ENCODE measurements at regions not wholly inside any gene's neighbourhood (a gene's known extent, or its start where the extent isn't known, plus 50 kb on each side); places are given as distances from the start of the nearest gene placed in this dataset.

DNA sequence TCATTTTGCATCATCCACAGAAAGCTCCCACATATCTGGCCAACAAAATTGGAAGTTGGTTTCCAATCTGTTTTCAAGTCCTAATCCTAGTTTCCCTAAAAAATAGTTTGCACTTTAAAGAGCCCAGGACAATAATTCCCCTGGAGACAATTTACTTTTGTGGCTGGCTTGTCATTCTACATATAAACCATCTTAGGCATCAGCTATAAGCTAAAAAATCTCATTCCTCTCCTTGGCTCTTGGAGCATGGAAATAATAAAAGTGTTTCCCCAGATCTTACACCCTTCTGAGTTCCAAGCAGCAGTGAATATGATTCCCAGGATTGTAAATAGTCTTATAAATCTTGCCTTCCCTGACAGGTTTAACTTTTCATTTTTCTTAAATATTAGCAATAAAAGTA, 89.1 kb upstream of the NUDT4 start:
- H4K20me1 ChIP-seq (ENCODE audit: insufficient read depth), result no peaks in the 10 kb centered on the region
- no peaks in the 10 kb centered on the region for H3K36me3 ChIP-seq (replicated peaks in 1 of 2; ENCODE audit: control insufficient read depth in 1 of 2, insufficient read depth in 2 of 2, low read length in 1 of 2)
- DNase-seq, result no peak
- no peak overlapping the region for H3K27ac ChIP-seq (ENCODE audit: low read depth in 2 of 2, low read length in 1 of 2)
- ChIA-PET POLR2A (no interaction called here), CTCF (no interaction called here)
- no peak overlapping the region for H3K4me3 ChIP-seq (ENCODE audit: low read depth in 2 of 2, low read length in 1 of 2)
- no peak overlapping the region for H3K4me2 ChIP-seq
- no peaks in the 10 kb centered on the region for H3K27me3 ChIP-seq (ENCODE audit: insufficient read depth)
- H3K9ac ChIP-seq, result no peak overlapping the region
- H3K79me2 ChIP-seq (ENCODE audit: insufficient read depth), result no peaks in the 10 kb centered on the region
- no peaks in the 10 kb centered on the region for H3K9me2 ChIP-seq
- H3K4me1 ChIP-seq (ENCODE audit: control insufficient read depth in 1 of 2, insufficient read depth in 2 of 2, low read depth in 1 of 2, low read length in 1 of 2), result peaks cover 0 to 4% of the 10 kb centered on the region in 2 experiments; a peak in 1 of 4 replicates
- TF ChIP-seq, protein P1, sequence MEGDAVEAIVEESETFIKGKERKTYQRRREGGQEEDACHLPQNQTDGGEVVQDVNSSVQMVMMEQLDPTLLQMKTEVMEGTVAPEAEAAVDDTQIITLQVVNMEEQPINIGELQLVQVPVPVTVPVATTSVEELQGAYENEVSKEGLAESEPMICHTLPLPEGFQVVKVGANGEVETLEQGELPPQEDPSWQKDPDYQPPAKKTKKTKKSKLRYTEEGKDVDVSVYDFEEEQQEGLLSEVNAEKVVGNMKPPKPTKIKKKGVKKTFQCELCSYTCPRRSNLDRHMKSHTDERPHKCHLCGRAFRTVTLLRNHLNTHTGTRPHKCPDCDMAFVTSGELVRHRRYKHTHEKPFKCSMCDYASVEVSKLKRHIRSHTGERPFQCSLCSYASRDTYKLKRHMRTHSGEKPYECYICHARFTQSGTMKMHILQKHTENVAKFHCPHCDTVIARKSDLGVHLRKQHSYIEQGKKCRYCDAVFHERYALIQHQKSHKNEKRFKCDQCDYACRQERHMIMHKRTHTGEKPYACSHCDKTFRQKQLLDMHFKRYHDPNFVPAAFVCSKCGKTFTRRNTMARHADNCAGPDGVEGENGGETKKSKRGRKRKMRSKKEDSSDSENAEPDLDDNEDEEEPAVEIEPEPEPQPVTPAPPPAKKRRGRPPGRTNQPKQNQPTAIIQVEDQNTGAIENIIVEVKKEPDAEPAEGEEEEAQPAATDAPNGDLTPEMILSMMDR (IDR thresholded peaks at IDR 0.05), result no peak
- TF ChIP-seq EZH2phosphoT487 (IDR thresholded peaks at IDR 0.05; ENCODE audit: borderline replicate concordance, low read depth) (no peak), RXRA (IDR thresholded peaks at IDR 0.05; ENCODE audit: borderline replicate concordance, low read depth) (no peak)
- TF ChIP-seq, protein P2, sequence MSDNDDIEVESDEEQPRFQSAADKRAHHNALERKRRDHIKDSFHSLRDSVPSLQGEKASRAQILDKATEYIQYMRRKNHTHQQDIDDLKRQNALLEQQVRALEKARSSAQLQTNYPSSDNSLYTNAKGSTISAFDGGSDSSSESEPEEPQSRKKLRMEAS (IDR thresholded peaks at IDR 0.05; ENCODE audit: low read depth), result no peak
- peak overlapping the region; percentile 17; the same call in 1 of the 2 replicates for H2AFZ ChIP-seq (ENCODE audit: low read depth)
- no peaks in the 10 kb centered on the region for H3K9me3 ChIP-seq
- H3F3A ChIP-seq (replicated peaks; ENCODE audit: insufficient read depth), result peaks cover 4% of the 10 kb centered on the region

DNA sequence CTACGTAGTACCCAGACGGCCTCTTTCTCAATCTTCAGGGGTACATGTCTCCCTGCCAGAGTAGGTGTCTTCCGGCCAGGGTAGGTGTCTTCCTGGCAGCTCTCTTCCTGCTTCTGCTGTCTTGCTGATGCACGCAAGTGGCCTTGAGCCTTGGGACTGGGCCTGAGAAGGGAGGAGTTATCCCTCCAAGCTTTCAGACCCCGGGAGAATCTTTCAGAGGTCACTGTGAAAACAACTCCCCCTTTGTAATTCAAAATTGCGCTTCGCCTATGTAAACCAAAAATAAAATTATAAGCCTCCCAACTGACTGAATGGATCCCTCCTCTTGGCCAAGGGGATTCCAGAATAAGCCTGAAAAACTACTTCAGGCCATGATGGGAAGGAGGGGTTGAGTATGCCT, 87.3 kb upstream of the NUDT4 start:
- Histone ChIP-seq H3K27ac (ENCODE audit: low read depth in 2 of 2, low read length in 1 of 2) (no peak overlapping the region), H3K36me3 (replicated peaks in 1 of 2; ENCODE audit: control insufficient read depth in 1 of 2, insufficient read depth in 2 of 2, low read length in 1 of 2) (no peaks in the 10 kb centered on the region), H3K4me1 (ENCODE audit: control insufficient read depth in 1 of 2, insufficient read depth in 2 of 2, low read depth in 1 of 2, low read length in 1 of 2) (peaks cover 0 to 4% of the 10 kb centered on the region in 2 experiments; a peak in 1 of 4 replicates), H2AFZ (ENCODE audit: low read depth) (no peak overlapping the region), H3K9me2 (no peaks in the 10 kb centered on the region), H3K4me3 (ENCODE audit: low read depth in 2 of 2, low read length in 1 of 2) (no peak overlapping the region), H3K9me3 (no peaks in the 10 kb centered on the region), H3F3A (replicated peaks; ENCODE audit: insufficient read depth) (peaks cover 4% of the 10 kb centered on the region), H3K27me3 (ENCODE audit: insufficient read depth) (no peaks in the 10 kb centered on the region), H4K20me1 (ENCODE audit: insufficient read depth) (no peaks in the 10 kb centered on the region), H3K9ac (no peak overlapping the region), H3K4me2 (no peak overlapping the region), H3K79me2 (ENCODE audit: insufficient read depth) (no peaks in the 10 kb centered on the region)
- ChIA-PET POLR2A (no interaction called here), CTCF (no interaction called here)
- 87% methylated on average over 6 of the region's 7 CpGs for WGBS (ENCODE audit: low lambda C conversion rate)
- TF ChIP-seq YY1 (IDR thresholded peaks at IDR 0.05; ENCODE audit: low read depth) (no peak), NFIC (IDR thresholded peaks at IDR 0.05; ENCODE audit: borderline replicate concordance) (no peak), EZH2phosphoT487 (IDR thresholded peaks at IDR 0.05; ENCODE audit: borderline replicate concordance, low read depth) (no peak), MEF2A (IDR thresholded peaks at IDR 0.05; ENCODE audit: borderline replicate concordance, low read depth) (no peak), GABPA (IDR thresholded peaks at IDR 0.05; ENCODE audit: low read depth) (no peak), RFX5 (IDR thresholded peaks at IDR 0.05; ENCODE audit: low read length) (no peak), JUND (IDR thresholded peaks at IDR 0.05) (no peak), ELF1 (IDR thresholded peaks at IDR 0.05) (no peak), EP300 (IDR thresholded peaks at IDR 0.05; ENCODE audit: borderline replicate concordance in 1 of 2, low read depth in 1 of 2, low read length in 1 of 2) (no peak)
- TF ChIP-seq, protein P3, sequence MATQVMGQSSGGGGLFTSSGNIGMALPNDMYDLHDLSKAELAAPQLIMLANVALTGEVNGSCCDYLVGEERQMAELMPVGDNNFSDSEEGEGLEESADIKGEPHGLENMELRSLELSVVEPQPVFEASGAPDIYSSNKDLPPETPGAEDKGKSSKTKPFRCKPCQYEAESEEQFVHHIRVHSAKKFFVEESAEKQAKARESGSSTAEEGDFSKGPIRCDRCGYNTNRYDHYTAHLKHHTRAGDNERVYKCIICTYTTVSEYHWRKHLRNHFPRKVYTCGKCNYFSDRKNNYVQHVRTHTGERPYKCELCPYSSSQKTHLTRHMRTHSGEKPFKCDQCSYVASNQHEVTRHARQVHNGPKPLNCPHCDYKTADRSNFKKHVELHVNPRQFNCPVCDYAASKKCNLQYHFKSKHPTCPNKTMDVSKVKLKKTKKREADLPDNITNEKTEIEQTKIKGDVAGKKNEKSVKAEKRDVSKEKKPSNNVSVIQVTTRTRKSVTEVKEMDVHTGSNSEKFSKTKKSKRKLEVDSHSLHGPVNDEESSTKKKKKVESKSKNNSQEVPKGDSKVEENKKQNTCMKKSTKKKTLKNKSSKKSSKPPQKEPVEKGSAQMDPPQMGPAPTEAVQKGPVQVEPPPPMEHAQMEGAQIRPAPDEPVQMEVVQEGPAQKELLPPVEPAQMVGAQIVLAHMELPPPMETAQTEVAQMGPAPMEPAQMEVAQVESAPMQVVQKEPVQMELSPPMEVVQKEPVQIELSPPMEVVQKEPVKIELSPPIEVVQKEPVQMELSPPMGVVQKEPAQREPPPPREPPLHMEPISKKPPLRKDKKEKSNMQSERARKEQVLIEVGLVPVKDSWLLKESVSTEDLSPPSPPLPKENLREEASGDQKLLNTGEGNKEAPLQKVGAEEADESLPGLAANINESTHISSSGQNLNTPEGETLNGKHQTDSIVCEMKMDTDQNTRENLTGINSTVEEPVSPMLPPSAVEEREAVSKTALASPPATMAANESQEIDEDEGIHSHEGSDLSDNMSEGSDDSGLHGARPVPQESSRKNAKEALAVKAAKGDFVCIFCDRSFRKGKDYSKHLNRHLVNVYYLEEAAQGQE (IDR thresholded peaks at IDR 0.05; ENCODE audit: low read depth, low read length), result no peak
- TF ChIP-seq, protein P1 (IDR thresholded peaks at IDR 0.05), result no peak
- DNase-seq, result no peak

Measured in SK-N-SH (cell line).